ENCODE measurements at regions not wholly inside any gene's neighbourhood (a gene's known extent, or its start where the extent isn't known, plus 50 kb on each side); places are given as distances from the start of the nearest gene placed in this dataset.

DNA sequence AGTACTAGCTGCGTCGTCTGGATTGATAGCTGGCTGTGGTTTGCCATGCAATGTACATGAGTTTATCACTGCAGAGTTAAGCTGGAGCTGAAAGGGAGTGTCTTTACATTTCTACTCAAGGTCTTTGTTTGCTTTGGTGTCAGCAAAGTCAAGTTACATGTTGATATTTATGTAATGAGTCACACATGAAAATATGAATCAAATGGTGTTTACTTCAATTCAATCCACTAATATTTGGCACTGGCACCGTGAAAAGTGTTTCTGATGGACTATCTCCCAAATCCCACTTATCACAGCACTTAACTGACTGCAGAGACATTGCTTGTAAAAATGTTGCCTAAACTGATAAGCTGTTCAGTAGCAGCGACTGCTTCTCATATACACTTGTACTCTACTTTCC lies 395.9 kb downstream of the TFEC start:
- Histone ChIP-seq H4K20me1 (ENCODE audit: insufficient read depth, low read length) (no peaks in the 10 kb centered on the region), H3K4me3 (ENCODE audit: low read depth, low read length, poor library complexity, severe bottlenecking) (no peak overlapping the region), H2AFZ (ENCODE audit: low read length) (no peak overlapping the region), H3K4me1 (ENCODE audit: insufficient read depth, low read length, poor library complexity, severe bottlenecking) (no peaks in the 10 kb centered on the region), H3K27ac (ENCODE audit: low read depth, low read length, poor library complexity, severe bottlenecking) (no peak overlapping the region), H3K79me2 (ENCODE audit: insufficient read depth, low read depth, low read length) (no peaks in the 10 kb centered on the region), H3K9me3 (ENCODE audit: low read length) (no peaks in the 10 kb centered on the region), H3K36me3 (ENCODE audit: insufficient read depth, low read length) (no peaks in the 10 kb centered on the region), H3K4me2 (ENCODE audit: low read length) (no peak overlapping the region), H3K9me2 (ENCODE audit: insufficient read depth, low read length) (no peaks in the 10 kb centered on the region)
- ChIA-PET POLR2A (no interaction called here), CTCF (ENCODE audit: unreplicated experiment) (no interaction called here)
- BruUV-seq (replicated peaks) = no TSS peak
- no peak for TF ChIP-seq EZH2phosphoT487 (IDR thresholded peaks at IDR 0.05; ENCODE audit: borderline replicate concordance, low read depth, low read length)
- TF ChIP-seq, protein P1, sequence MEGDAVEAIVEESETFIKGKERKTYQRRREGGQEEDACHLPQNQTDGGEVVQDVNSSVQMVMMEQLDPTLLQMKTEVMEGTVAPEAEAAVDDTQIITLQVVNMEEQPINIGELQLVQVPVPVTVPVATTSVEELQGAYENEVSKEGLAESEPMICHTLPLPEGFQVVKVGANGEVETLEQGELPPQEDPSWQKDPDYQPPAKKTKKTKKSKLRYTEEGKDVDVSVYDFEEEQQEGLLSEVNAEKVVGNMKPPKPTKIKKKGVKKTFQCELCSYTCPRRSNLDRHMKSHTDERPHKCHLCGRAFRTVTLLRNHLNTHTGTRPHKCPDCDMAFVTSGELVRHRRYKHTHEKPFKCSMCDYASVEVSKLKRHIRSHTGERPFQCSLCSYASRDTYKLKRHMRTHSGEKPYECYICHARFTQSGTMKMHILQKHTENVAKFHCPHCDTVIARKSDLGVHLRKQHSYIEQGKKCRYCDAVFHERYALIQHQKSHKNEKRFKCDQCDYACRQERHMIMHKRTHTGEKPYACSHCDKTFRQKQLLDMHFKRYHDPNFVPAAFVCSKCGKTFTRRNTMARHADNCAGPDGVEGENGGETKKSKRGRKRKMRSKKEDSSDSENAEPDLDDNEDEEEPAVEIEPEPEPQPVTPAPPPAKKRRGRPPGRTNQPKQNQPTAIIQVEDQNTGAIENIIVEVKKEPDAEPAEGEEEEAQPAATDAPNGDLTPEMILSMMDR (conservative IDR thresholded peaks at IDR 0.05; ENCODE audit: low read length) = no peak
- intact Hi-C loops (cut with micrococcal nuclease; ENCODE audit: unreplicated experiment) = no loop called here
- DNase-seq (ENCODE audit: low spot score) = no peak

DNA sequence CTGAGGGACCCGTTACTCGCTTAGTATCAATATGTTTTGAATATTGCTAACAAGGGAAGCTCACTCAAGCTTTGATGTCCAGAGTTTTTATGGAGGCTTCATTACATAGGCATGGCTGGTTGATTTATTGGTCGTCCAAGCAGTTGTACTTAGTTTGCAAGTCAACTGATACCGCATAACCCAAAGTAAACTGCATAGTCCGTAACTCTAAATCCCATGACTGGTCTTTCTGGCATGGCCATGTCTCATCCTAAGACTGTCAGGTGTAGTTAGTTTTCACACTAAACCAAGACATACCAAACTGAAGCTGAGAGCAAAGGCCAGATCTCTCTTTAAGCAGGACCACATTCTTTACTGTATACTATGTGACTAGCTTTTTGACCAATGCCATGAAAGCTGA lies 397.9 kb downstream of the TFEC start:
- H3K9me3 ChIP-seq (ENCODE audit: low read length) = no peaks in the 10 kb centered on the region
- no peaks in the 10 kb centered on the region for H3K4me1 ChIP-seq (ENCODE audit: insufficient read depth, low read length, poor library complexity, severe bottlenecking)
- intact Hi-C loops (cut with micrococcal nuclease; ENCODE audit: unreplicated experiment) = no loop called here
- POLR2A ChIA-PET = no interaction called here
- no peaks in the 10 kb centered on the region for H3K79me2 ChIP-seq (ENCODE audit: insufficient read depth, low read depth, low read length)
- TF ChIP-seq, protein P1 (conservative IDR thresholded peaks at IDR 0.05; ENCODE audit: low read length) = no peak
- TF ChIP-seq EZH2phosphoT487 (IDR thresholded peaks at IDR 0.05; ENCODE audit: borderline replicate concordance, low read depth, low read length) = no peak
- CTCF ChIA-PET (ENCODE audit: unreplicated experiment) = no interaction called here
- H3K27ac ChIP-seq (ENCODE audit: low read depth, low read length, poor library complexity, severe bottlenecking) = no peak overlapping the region
- no peak overlapping the region for H3K4me2 ChIP-seq (ENCODE audit: low read length)
- no peak overlapping the region for H3K4me3 ChIP-seq (ENCODE audit: low read depth, low read length, poor library complexity, severe bottlenecking)
- no peaks in the 10 kb centered on the region for H3K36me3 ChIP-seq (ENCODE audit: insufficient read depth, low read length)
- no peaks in the 10 kb centered on the region for H3K9me2 ChIP-seq (ENCODE audit: insufficient read depth, low read length)
- H2AFZ ChIP-seq (ENCODE audit: low read length) = no peak overlapping the region
- BruUV-seq (replicated peaks) = no TSS peak
- no peaks in the 10 kb centered on the region for H4K20me1 ChIP-seq (ENCODE audit: insufficient read depth, low read length)
- no peak for DNase-seq (ENCODE audit: low spot score)

DNA sequence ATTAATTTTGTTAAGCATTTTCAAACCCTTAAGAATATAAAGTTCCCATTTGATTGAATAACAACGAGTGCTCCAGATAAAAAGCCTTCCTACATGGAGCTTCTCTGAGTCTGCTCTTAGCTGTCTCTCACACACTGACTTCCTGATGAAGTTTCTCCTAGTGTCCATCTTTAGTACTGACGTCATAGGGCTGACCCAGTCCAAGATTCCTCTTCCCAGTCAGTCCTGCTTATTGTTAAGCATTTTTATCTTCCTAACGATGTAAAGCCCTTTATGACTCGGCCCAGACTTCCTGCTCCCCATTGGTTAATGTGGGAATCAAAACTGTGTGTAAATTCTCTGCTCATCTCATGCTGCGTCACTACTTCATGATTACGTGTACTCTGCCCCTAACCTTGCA lies 398.8 kb downstream of the TFEC start:
- POLR2A ChIA-PET = interaction anchor here (0.5 kb wide), 1 partner anchor 155 kb away, joined by 3 read pairs; no protein-coding TSS in a partner anchor
- no peaks in the 10 kb centered on the region for H3K79me2 ChIP-seq (ENCODE audit: insufficient read depth, low read depth, low read length)
- no peaks in the 10 kb centered on the region for H3K36me3 ChIP-seq (ENCODE audit: insufficient read depth, low read length)
- H2AFZ ChIP-seq (ENCODE audit: low read length) = no peak overlapping the region
- TF ChIP-seq EZH2phosphoT487 (IDR thresholded peaks at IDR 0.05; ENCODE audit: borderline replicate concordance, low read depth, low read length) = no peak
- TF ChIP-seq, protein P1 (conservative IDR thresholded peaks at IDR 0.05; ENCODE audit: low read length) = no peak
- no peak overlapping the region for H3K4me3 ChIP-seq (ENCODE audit: low read depth, low read length, poor library complexity, severe bottlenecking)
- intact Hi-C loops (cut with micrococcal nuclease; ENCODE audit: unreplicated experiment) = no loop called here
- no peak for DNase-seq (ENCODE audit: low spot score)
- H3K4me2 ChIP-seq (ENCODE audit: low read length) = no peak overlapping the region
- no peaks in the 10 kb centered on the region for H3K9me3 ChIP-seq (ENCODE audit: low read length)
- H4K20me1 ChIP-seq (ENCODE audit: insufficient read depth, low read length) = no peaks in the 10 kb centered on the region
- H3K27ac ChIP-seq (ENCODE audit: low read depth, low read length, poor library complexity, severe bottlenecking) = no peak overlapping the region
- BruUV-seq (replicated peaks) = no TSS peak
- H3K4me1 ChIP-seq (ENCODE audit: insufficient read depth, low read length, poor library complexity, severe bottlenecking) = no peaks in the 10 kb centered on the region
- CTCF ChIA-PET (ENCODE audit: unreplicated experiment) = no interaction called here
- no peaks in the 10 kb centered on the region for H3K9me2 ChIP-seq (ENCODE audit: insufficient read depth, low read length)
